Inflammatory macrophage treated with lipopolysaccharide for 1 hour (primary cell): ENCODE measurements at regions not wholly inside any gene's neighbourhood (a gene's known extent, or its start where the extent isn't known, plus 50 kb on each side); places are given as distances from the start of the nearest gene placed in this dataset.

Source experiments
- DNase-seq, 2 donors: peaks; one replicate each; pipeline ENCODE4 v3.0.0-alpha.2; 2020 to 2022

GRCh38 chr2:151153601-151154000 is 108.1 kb downstream of the RBM43 start:
- DNase-seq, result no peak

DNA sequence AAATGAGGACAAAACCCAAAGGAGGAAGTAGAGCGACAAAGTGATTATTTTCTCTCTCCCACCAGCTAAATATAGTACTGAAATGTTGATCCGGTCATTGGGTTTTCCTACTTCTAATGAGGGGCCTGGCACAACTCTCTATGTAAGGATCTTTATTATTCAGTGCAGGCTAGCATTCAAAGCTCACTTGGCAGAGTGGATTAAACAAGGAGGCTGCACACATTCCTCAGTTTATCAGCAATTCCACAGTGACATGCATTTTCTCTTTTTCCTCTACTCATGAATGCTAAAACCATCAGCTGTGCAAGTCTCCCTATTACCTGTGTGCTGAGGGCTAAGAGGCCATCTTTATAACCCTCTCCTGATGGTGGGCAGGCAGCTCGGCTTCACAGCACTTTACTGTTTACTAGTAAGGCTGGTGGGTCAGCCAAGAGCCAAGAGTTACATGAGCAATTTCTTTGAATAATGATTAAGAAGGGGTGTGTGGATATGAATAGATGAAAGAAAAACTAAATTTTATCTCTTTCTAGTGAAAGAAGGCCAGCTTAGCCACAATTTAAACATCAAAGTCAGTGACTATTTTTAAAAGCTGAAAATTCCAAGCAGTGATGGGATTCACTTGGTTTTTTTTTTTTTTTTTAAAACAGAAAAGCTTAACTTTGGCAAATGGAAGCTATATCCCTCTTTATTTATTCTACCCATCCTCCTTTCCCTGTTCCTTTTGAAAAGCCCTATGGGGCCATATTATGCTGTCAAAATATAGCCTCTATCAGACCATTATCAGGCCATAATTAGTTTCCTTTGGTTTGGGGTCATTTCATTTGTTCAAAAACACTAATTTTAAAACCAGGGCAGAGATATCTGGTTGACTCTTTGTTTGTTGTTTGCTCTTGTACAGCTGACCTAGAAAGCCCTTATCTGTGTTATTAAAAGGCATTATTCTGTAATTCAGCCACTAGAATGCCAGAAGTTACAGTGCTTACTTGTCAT is 111.0 kb downstream of the RBM43 start:
- no peak for DNase-seq

GRCh38 chr2:151138507-151138906 is 123.2 kb downstream of the RBM43 start:
- DNase-seq, result no peak

GRCh38 chr2:151137526-151137925 is 124.1 kb downstream of the RBM43 start:
- DNase-seq, result no peak

DNA sequence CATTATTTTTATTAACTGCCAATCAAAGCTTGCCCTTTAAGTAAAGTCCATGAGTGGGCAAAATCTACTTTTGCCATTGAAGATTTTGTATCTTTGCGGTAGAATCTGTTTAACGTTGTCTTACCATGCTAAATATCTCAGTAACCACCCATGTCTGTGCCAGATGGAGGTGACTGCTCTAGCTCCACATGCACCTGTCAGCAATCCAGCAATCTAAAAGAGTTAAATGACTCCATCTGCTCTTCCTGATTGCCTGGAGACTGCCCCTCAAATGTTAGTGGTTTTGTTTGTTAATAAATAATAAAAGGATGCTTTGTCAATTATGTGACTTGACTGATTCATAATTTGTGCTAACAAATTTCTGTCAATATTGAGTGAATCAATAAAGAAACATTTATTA is 141.7 kb downstream of the RBM43 start:
- no peak for DNase-seq

DNA sequence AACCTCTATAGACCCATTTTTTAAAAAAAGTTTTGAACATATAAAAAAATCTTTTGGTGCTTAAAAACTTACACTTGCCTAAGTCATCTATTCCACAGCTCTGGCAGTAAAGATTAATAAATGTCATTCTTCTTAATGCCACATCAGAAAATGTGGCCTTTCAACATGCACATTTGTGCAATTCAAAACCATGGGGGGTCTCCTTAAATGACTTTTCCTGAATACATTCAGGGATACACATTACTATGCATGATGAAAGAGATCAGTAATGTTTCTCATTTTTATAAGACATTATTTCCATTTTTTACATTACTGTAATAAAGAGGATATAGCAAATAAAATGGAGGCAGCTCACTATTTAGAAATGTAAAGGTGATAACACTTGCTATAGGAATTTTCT is 142.3 kb downstream of the RBM43 start:
- no peak for DNase-seq

GRCh38 chr2:151118269-151118668 is 143.4 kb downstream of the RBM43 start:
- no peak for DNase-seq

DNA sequence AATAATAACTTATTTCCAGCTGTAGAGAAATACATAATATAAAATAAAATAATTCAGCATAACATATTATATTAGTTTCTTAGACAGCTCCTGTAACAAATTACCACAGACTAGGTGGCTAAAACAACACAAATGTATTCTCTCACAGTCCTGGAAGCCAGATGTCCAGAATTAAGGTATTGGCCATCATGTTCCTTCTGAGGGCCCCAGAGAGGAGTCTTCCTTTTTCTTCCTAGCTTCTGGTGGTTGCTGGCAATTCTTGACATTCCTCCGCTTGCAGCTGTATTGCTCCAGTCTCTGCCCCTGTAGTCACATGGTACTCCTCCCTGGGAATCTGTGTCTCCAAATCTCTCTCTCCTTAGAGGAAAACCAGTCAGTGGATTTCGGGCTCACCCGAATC is 146.8 kb downstream of the RBM43 start:
- DNase-seq, result no peak

GRCh38 chr2:151113318-151113717 is 148.3 kb downstream of the RBM43 start:
- no peak for DNase-seq

- no peak for DNase-seq
Observed at GRCh38 chr2:151111599-151112278, 149.9 kb downstream of the RBM43 start.

DNA sequence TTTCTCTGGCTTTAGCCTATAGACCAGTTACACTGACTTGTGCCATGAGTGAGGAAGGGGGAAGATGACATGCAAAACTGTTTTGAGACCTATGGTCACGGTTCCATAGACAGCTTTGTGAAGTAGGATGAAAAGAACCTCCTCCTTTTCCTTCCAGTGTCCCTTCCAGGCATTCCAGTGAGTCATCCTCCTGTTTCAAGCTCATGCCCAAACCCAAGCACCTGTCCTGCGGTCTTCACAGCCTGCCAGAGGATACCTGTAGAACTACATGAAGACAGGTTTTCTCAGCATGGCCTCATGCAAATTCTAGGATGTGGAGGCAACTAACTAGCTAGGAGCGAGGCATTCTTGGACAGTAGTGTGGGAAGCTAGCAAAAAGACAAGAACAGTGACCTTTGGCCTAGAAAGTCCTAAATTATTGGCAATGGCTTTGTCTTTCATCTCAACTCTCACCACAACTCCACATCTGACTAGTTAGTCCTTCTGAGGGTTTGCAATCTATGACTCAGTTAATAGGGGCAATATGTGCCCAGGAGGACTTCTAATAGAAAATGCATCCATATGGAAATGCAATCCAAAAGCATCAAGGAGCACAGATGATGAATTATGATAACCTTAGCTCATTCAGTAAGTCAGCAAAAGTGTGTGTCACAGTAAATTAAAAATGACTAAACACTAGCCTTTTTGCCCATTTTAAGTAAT is 154.7 kb downstream of the RBM43 start:
- DNase-seq, result no peak

DNA sequence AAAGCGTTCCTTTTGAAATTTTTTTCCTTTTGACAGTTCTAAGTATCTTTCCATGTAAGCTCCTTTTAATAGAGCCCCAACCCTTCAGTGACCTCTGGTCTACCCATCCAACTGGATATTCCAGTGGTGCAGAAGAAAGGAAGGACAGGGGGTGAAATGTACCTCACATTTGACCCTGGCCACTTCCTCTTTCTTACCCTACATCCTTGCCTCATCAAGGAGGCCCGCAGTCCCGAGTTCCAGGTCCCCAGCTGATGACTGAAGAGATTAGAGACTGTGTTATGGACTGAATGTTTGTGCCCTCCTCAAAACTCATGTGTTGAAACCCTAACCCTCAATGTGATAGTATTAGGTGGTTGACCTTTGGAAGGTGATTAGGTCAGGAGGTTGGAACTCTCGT is 158.1 kb downstream of the RBM43 start:
- no peak for DNase-seq

DNA sequence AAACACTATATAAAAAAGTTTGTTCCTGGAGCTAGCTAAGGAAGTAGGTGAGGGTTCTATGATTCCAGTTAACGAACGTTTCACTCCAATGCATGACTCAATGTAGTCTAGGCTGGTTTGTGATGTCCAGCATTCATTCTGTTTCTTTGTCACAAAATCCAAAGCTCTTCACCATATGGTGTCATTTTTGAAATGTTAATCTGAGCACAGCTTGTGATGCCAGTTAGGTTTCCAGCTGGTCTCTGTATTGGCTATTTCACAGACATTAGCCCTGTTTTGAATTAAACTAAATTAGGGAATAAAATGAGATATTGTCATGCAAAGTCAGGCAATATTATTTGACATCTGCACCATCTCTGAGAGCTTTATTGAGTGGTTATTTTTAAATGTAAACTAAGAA is 159.4 kb downstream of the RBM43 start:
- DNase-seq, result no peak

GRCh38 chr2:151098841-151099240 is 162.8 kb downstream of the RBM43 start:
- no peak for DNase-seq

DNA sequence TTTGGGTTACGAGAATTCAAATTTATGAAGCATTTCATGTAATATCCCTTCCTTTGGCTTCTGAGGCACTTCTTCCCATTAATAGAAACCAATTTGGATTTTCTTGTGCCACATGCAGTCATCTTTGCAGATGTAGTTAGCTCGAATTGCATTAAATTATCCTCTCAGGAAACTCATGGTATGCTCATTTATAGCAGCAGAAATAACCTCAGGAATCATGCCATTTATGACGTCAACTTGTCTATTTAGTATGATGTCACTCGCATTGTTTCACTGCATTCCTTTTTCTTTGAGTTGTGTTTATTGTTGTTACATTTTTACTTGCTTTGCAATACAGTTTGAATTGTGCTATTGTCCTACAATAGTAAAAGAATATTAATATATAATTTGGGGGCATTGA is 163.8 kb downstream of the RBM43 start:
- no peak for DNase-seq

GRCh38 chr2:151097128-151097527 is 164.5 kb downstream of the RBM43 start:
- no peak for DNase-seq

- DNase-seq, result peak in 1 of 2 donors; percentile 29
Observed at GRCh38 chr2:151096235-151096634, 165.4 kb downstream of the RBM43 start.

- no peak for DNase-seq
Observed at GRCh38 chr2:151095463-151095862, 166.2 kb downstream of the RBM43 start.

DNA sequence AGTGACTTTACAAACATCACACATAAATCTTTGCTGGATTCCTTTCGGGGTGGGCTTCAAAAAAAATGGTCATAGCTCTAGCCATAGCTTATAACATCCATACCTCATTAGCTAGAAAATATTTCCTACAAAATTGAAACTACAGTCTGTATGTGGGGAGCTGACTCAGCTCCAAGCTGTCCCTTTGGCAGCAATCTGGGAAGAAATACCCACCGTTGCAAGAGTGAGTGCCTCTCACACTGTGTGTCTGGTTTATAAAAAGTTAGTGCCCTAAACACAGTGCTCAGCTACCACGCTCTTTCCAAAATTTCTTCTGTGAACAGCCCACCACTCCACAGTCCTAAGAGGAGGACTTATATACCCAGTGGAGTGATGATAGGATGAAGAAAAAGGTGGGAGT is 170.1 kb downstream of the RBM43 start:
- no peak for DNase-seq

DNA sequence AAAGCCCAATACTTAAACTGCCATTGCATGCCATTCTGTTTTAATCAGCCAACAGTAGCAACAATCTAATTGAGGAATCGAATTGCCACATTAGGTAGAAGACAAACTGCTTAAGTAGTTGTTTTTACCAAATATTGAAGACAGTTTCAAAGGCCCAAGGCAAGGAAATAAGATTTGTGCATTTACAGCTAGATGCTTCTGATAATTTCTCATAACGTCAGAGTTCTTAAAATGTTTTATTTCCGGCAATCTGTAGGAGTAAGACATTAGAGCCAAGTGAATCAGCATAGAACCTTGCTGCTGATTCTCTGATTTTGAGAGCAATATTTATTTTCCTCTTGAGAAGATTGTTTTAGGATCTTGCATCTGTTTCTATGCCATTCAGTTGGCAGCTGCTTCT is 174.3 kb downstream of the RBM43 start:
- no peak for DNase-seq

GRCh38 chr2:151085181-151085611 is 176.5 kb downstream of the RBM43 start:
- no peak for DNase-seq

- no peak for DNase-seq
Observed at GRCh38 chr2:151083856-151084795, 177.5 kb downstream of the RBM43 start.
